AG08396 (cell line): ENCODE measurements at regions not wholly inside any gene's neighbourhood (a gene's known extent, or its start where the extent isn't known, plus 50 kb on each side); places are given as distances from the start of the nearest gene placed in this dataset.
"Not testable (repeated sequence)": the region's sequence is repeated elsewhere in the genome, so short reads cannot be mapped to it uniquely, and the experiment has no call there.

Experiments
- DNase-seq: peaks from one replicate; pipeline ENCODE4 v3.0.0; 2012; ENCODE audit warnings: low spot score, mixed read lengths

- no peak for DNase-seq
Observed at GRCh38 chr5:112472614-112473013, 53.5 kb upstream of the EPB41L4A start.

DNA sequence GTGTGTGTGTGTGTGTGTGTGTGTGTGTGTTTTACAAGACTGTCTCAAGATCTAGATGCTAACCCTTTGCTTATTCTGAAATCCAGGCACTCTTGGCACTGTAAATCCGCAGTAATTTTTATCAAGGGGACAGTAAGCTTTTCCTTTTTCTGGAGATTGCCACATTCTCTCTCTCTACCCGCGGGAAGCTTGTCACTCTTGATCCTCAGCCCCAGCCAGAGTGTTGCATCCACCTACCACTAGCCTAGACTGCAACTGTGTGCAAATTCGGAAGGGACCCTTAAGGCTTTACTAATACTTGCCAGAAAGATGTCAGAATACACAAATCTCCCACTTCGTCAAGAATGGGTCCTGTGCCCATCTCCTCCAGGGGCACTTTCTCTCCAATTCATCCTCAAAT, 54.9 kb upstream of the EPB41L4A start:
- no peak for DNase-seq

DNA sequence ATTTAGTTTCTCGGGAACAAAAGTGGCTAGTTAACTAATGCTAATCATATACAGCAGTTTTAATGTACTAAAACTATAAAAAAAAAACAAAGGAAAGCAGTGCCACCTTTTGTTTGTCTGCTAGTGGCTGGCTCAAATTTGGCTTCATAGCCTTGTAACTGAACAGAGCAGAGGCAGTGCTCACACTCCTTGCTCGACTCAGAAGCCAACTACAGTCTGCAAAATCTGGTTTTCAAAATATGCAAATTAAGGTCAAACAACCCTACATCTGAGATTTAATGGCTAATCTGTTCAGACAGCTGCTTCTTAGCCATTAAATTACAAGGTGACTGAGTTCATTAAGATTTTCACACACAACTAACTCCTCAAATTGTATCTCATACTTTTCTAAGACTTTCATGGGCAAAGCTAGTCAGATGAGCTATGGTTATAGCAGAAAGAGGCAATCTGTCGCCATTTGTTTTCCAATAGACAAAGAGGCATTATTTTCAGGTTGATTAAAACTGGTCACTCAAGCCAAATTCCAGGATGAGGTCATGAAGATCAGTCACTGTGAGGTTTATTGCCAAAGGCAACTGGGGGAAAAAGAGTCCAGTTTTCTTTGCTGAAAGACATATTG, 56.8 kb upstream of the EPB41L4A start:
- DNase-seq: no peak

DNA sequence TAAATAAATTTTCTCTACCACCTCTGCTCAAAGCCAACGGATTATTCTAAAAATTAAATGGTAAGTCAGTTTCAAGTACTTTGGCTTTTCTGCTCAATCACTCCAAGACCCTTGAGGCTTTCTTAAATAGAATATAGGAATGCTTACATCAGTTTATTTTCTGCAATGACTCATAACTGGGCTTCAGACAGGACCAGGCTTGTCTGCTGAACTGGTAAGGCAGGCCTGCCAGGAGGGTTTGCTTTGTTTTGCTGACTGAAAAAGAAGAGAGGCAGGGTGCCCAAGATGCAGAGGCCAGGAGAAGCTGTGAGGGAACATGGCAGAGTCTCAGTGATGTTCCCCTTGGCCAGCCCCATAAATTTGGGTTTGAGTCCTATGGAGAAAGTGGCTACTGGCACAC, 60.3 kb upstream of the EPB41L4A start:
- peak; percentile 24 for DNase-seq

DNA sequence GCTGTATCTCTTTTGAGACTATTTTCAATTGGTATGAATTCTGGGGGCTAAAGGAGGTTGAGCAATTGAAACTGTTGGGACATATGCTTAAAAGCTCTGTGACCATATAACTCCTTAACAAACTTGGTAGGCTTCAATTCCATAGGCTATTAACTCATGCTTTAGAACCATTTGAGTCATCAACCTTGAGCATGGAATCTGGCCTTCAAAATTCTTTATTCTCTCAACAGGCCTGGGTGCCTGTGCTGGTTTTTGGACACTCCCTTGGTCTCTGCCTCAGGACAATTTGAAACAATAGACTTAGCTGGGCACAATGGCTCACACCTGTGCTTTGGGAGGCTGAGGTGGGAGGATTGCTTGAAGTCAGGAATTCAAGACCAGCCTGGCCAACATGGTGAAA, 61.4 kb upstream of the EPB41L4A start:
- DNase-seq: no peak

- DNase-seq: no peak
Observed at GRCh38 chr5:112483704-112484103, 64.6 kb upstream of the EPB41L4A start.

DNA sequence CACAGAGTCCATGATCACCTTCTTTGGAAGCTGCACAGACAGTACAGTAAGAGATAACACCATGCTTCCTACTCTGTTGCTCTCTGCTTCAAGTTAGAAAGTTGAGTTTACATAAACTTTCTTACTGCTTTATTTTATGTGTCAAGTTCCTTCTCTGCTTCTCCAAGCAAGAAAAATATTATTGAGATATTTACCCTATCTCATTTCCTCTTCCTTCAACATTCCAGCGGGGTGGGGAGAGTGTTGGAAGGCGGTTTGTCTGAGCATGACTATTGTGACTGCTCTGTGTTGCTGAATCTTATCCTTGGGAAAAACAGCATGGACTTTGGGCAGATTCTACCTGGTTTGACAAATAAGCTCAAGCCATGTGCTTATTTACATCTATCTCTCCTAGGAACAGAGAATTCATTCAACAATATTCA, 66.9 kb upstream of the EPB41L4A start:
- no peak for DNase-seq

GRCh38 chr5:112491257-112491656, 72.2 kb upstream of the EPB41L4A start:
- DNase-seq: no peak

DNA sequence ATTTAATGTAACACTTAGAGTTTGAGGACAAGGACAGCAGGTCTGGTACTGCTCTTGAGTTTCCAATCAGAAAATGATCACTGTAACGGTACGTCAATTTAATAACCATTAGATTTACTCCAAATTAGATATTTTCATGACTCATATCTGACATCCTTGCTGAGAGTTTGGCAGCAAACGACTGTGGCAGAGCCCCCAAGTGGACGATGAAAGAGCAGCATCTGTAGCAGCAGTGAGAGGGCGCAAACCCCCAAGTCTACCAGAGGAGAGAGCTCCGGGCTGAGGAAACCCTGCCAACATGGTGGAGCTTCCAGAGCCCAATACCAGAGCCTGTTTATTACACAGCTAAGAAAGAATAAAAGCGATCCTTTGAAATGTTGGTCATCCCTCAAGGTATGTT, 73.2 kb upstream of the EPB41L4A start:
- peak; percentile 53 for DNase-seq

GRCh38 chr5:112503749-112504501, 84.8 kb upstream of the EPB41L4A start:
- not testable (repeated sequence) for DNase-seq

DNA sequence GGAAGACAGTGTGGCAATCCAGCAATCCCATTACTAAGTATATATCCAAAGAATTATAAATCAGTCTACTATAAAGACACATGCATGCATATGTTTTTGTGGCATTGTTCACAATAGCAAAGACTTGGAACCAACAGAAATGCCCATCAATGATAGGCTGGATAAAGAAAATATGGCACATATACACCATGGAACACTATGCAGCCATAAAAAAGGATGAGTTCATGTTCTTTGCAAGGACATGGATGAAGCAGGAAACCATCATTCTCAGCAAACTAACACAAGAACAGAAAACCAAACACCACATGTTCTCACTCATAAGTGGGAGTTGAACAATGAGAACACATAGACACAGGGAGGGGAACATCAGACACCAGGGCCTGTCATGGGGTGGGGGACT, 90.0 kb upstream of the EPB41L4A start:
- not testable (repeated sequence) for DNase-seq

- DNase-seq: no peak
Observed at GRCh38 chr5:112511920-112512319, 92.8 kb upstream of the EPB41L4A start.

DNA sequence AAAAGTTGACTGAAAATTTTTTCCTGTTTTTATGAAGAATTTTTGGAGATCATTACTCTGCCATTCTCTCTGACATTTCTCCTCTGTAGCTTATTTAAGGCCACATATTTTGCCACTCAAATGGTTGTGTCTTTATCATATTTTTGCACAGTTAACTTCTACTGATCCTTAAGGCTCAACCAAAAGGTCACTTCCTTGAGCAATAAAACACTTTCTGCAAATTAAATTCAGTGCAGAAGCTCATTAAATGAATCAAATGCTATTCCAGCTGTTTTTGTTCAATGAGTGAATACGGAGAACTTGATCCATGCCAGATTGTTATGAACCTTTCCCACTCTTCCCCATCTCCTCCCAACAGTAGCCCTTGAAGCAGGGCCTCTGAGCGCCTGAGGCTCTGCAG, 93.8 kb upstream of the EPB41L4A start:
- no peak for DNase-seq

GRCh38 chr5:112514111-112514510, 95.0 kb upstream of the EPB41L4A start:
- DNase-seq: no peak

DNA sequence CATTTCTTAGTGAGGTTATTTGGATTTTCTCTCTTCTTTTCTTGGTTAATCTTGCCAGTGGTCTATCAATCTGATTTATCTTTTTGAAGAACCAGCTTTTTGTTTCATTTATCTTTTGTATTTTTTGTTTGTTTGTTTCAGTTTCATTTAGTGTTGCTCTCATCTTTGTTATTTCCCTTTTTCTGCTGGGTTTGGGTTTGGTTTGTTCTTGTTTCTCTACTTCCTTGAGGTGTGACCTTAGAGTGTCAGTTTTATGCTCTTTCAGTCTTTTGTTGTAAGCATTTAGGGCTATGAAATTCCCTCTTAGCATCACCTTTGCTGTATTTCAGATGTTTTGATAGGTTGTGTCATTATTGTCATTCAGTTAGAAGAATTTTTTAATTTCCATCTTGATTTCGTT, 101.4 kb upstream of the EPB41L4A start:
- not testable (repeated sequence) for DNase-seq

GRCh38 chr5:112522891-112523673, 104.0 kb upstream of the EPB41L4A start:
- not testable (repeated sequence) for DNase-seq

- not testable (repeated sequence) for DNase-seq
Observed at GRCh38 chr5:112523674-112524263, 104.7 kb upstream of the EPB41L4A start.

DNA sequence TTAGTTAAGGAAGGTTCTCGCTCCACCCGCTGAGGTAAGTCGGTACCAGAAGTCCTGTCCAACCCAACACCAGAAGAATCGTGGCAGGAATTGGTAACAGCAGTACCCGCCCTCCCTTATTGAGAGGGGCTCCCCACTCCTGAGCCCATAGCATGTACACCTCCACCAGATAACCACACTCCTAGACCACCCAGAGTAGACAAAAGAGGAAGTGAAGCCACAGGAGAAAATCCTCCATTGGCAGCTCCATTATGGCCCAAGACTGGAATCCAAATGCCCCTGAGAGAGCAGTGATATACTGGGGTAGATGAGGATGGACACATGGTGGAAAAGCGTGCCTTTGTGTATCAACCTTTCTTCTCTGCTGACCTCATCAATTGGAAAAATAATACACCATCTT, 106.1 kb upstream of the EPB41L4A start:
- no peak for DNase-seq

- no peak for DNase-seq
Observed at GRCh38 chr5:112528928-112529327, 109.9 kb upstream of the EPB41L4A start.

DNA sequence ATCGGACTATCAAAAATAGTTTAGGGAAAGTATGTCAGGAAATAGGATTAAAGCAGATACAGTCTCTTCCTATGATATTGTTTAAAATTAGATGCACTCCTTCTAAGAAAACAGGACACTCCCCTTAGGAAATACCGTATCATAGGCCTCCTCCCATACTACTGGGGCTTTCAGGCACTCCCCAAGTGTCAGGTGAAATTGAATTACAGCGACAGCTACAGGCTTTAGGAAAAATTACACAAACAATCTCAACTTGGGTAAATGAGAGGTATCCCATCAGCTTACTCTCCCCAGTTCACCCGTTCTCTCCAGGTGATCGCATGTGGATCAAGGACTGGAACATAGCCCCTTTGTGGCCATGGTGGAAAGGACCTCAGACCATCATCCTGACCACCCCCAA, 110.4 kb upstream of the EPB41L4A start:
- DNase-seq: no peak

GRCh38 chr5:112532654-112533360, 113.7 kb upstream of the EPB41L4A start:
- no peak for DNase-seq

GRCh38 chr5:112533362-112533761, 114.3 kb upstream of the EPB41L4A start:
- DNase-seq: no peak
